Liver (tissue), 3 donors: ENCODE measurements at regions not wholly inside any gene's neighbourhood (a gene's known extent, or its start where the extent isn't known, plus 50 kb on each side); places are given as distances from the start of the nearest gene placed in this dataset.

ENCODE experiments used
- GABPA ChIP-seq, 2 donors: IDR thresholded peaks in 1 of 2; conservative IDR thresholded peaks in 1 of 2; 2 replicates each; pipeline ENCODE4 v1.6.1; 2016; ENCODE audit warnings: antibody characterized with exemption in 2 of 2, mild to moderate bottlenecking in 1 of 2, moderate library complexity in 1 of 2
- HNF4A ChIP-seq, 2 donors: conservative IDR thresholded peaks; 2 replicates each; pipeline ENCODE4 v1.6.1; 2016; ENCODE audit warnings: antibody characterized with exemption in 2 of 2, mild to moderate bottlenecking in 2 of 2
- JUND ChIP-seq, 2 donors: IDR thresholded peaks; 2 replicates each; pipeline ENCODE4 v1.6.1; 2016; ENCODE audit warnings: antibody characterized with exemption in 2 of 2
- NR2F2 ChIP-seq: IDR thresholded peaks from 2 replicates; pipeline ENCODE4 v1.6.1; 2016; ENCODE audit warnings: antibody characterized with exemption
- RAD21 ChIP-seq, 2 donors: IDR thresholded peaks; 2 replicates each; pipeline ENCODE4 v1.6.1; 2016; ENCODE audit warnings: antibody characterized with exemption in 2 of 2, mild to moderate bottlenecking in 2 of 2
- TAF1 ChIP-seq: conservative IDR thresholded peaks from 2 replicates; pipeline ENCODE4 v1.6.1; 2016; ENCODE audit warnings: antibody characterized with exemption, mild to moderate bottlenecking
- YY1 ChIP-seq: IDR thresholded peaks from 2 replicates; pipeline ENCODE4 v1.6.1; 2016; ENCODE audit warnings: antibody characterized with exemption, mild to moderate bottlenecking
- TF ChIP-seq, protein P1 (sequence below): fragments of 150-350 bp; IDR thresholded peaks from 2 replicates; pipeline ENCODE4 v1.5.1; 2017; ENCODE audit warnings: improper control_type of control experiment, low read depth, low read length; ENCODE audit not compliant: missing input control
- TF ChIP-seq, protein P2 (sequence below): IDR thresholded peaks from 2 replicates; pipeline ENCODE4 v1.6.1; 2016; ENCODE audit warnings: antibody characterized with exemption
- TF ChIP-seq, protein P3 (sequence below): IDR thresholded peaks from 2 replicates; pipeline ENCODE4 v1.6.1; 2016; ENCODE audit warnings: antibody characterized with exemption
- TF ChIP-seq, protein P4 (sequence below): IDR thresholded peaks from 2 replicates; pipeline ENCODE4 v1.6.1; 2016; ENCODE audit warnings: antibody characterized with exemption, mild to moderate bottlenecking
- TF ChIP-seq, protein P5 (sequence below): IDR thresholded peaks from 2 replicates; pipeline ENCODE4 v1.6.1; 2016; ENCODE audit warnings: antibody characterized with exemption
- donor health status: healthy.
- donor health status: healthy.

DNA sequence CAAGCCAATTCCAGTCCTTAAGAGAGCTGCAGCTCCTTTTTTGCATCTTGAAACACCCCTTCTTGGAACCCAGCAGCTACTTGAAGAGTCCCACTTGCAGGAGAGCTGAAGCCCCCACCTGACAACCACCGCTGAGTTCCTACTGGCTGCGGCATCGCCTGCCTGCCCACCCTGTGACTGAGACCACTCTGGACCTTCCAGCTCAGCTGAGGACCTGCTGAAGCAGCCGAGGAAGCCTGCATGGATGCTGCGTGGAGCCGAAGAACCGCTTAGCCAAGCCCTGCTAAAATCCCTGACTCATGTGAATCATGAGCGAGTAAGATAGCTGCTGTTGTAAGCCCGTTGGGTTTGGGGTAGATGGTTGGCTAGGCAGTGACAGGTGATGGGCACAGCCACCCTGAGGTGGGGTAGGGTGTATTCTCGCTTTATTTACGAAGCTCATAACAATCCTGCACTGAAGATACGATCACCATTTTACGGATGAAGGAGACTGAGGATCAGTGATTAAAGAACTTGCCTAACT lies 78.4 kb downstream of the INHBB start:
- TF ChIP-seq, protein P1, sequence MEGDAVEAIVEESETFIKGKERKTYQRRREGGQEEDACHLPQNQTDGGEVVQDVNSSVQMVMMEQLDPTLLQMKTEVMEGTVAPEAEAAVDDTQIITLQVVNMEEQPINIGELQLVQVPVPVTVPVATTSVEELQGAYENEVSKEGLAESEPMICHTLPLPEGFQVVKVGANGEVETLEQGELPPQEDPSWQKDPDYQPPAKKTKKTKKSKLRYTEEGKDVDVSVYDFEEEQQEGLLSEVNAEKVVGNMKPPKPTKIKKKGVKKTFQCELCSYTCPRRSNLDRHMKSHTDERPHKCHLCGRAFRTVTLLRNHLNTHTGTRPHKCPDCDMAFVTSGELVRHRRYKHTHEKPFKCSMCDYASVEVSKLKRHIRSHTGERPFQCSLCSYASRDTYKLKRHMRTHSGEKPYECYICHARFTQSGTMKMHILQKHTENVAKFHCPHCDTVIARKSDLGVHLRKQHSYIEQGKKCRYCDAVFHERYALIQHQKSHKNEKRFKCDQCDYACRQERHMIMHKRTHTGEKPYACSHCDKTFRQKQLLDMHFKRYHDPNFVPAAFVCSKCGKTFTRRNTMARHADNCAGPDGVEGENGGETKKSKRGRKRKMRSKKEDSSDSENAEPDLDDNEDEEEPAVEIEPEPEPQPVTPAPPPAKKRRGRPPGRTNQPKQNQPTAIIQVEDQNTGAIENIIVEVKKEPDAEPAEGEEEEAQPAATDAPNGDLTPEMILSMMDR, result no peak
- TF ChIP-seq YY1 (no peak), HNF4A (conservative IDR thresholded peaks at IDR 0.05) (no peak), RAD21 (IDR thresholded peaks at IDR 0.05) (no peak), NR2F2 (no peak), TAF1 (no peak), JUND (IDR thresholded peaks at IDR 0.05) (no peak), GABPA (IDR thresholded peaks at IDR 0.05 in 1 of 2, conservative IDR thresholded peaks at IDR 0.05 in 1 of 2) (no peak)
- TF ChIP-seq, protein P2, sequence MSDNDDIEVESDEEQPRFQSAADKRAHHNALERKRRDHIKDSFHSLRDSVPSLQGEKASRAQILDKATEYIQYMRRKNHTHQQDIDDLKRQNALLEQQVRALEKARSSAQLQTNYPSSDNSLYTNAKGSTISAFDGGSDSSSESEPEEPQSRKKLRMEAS, result no peak
- TF ChIP-seq, protein P3, sequence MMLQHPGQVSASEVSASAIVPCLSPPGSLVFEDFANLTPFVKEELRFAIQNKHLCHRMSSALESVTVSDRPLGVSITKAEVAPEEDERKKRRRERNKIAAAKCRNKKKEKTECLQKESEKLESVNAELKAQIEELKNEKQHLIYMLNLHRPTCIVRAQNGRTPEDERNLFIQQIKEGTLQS, result no peak
- TF ChIP-seq, protein P4, sequence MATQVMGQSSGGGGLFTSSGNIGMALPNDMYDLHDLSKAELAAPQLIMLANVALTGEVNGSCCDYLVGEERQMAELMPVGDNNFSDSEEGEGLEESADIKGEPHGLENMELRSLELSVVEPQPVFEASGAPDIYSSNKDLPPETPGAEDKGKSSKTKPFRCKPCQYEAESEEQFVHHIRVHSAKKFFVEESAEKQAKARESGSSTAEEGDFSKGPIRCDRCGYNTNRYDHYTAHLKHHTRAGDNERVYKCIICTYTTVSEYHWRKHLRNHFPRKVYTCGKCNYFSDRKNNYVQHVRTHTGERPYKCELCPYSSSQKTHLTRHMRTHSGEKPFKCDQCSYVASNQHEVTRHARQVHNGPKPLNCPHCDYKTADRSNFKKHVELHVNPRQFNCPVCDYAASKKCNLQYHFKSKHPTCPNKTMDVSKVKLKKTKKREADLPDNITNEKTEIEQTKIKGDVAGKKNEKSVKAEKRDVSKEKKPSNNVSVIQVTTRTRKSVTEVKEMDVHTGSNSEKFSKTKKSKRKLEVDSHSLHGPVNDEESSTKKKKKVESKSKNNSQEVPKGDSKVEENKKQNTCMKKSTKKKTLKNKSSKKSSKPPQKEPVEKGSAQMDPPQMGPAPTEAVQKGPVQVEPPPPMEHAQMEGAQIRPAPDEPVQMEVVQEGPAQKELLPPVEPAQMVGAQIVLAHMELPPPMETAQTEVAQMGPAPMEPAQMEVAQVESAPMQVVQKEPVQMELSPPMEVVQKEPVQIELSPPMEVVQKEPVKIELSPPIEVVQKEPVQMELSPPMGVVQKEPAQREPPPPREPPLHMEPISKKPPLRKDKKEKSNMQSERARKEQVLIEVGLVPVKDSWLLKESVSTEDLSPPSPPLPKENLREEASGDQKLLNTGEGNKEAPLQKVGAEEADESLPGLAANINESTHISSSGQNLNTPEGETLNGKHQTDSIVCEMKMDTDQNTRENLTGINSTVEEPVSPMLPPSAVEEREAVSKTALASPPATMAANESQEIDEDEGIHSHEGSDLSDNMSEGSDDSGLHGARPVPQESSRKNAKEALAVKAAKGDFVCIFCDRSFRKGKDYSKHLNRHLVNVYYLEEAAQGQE, result no peak
- TF ChIP-seq, protein P5, sequence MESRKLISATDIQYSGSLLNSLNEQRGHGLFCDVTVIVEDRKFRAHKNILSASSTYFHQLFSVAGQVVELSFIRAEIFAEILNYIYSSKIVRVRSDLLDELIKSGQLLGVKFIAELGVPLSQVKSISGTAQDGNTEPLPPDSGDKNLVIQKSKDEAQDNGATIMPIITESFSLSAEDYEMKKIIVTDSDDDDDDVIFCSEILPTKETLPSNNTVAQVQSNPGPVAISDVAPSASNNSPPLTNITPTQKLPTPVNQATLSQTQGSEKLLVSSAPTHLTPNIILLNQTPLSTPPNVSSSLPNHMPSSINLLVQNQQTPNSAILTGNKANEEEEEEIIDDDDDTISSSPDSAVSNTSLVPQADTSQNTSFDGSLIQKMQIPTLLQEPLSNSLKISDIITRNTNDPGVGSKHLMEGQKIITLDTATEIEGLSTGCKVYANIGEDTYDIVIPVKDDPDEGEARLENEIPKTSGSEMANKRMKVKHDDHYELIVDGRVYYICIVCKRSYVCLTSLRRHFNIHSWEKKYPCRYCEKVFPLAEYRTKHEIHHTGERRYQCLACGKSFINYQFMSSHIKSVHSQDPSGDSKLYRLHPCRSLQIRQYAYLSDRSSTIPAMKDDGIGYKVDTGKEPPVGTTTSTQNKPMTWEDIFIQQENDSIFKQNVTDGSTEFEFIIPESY, result no peak
